ENCODE measurements at regions not wholly inside any gene's neighbourhood (a gene's known extent, or its start where the extent isn't known, plus 50 kb on each side); places are given as distances from the start of the nearest gene placed in this dataset.

DNA sequence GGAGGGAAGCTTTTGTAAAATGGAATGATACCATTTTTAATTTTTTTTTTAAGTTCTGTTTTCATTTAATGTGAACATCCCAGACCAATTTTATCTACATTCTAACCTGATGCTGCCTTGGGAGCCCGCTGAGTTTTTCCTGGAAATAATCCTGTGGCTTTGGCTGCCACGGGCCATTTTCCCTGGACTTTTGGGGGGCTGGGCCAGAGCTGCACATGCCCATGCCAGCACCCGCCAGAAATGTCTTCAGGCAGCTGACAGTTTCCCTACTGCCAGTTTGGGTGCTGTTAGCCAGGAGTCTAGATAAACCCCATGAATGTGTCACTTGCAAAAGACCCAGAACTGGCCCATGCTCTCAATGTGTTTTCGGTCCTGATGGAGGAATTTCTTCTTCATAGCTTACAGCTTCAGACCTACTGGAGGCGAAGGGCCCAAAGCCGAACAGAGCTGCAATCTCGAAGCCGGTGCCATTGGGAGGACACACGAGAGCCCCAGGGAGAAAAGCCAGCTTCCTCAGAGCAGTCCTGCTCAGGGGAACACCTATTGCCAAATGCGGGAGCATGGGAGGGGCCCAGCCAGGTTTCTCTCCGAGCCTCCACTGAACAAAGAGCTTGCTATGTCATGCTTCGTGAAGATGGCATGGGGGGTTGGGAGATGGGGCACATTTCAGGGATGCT is 444.2 kb upstream of the MKI67 start:
- TF ChIP-seq, protein P1, sequence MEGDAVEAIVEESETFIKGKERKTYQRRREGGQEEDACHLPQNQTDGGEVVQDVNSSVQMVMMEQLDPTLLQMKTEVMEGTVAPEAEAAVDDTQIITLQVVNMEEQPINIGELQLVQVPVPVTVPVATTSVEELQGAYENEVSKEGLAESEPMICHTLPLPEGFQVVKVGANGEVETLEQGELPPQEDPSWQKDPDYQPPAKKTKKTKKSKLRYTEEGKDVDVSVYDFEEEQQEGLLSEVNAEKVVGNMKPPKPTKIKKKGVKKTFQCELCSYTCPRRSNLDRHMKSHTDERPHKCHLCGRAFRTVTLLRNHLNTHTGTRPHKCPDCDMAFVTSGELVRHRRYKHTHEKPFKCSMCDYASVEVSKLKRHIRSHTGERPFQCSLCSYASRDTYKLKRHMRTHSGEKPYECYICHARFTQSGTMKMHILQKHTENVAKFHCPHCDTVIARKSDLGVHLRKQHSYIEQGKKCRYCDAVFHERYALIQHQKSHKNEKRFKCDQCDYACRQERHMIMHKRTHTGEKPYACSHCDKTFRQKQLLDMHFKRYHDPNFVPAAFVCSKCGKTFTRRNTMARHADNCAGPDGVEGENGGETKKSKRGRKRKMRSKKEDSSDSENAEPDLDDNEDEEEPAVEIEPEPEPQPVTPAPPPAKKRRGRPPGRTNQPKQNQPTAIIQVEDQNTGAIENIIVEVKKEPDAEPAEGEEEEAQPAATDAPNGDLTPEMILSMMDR (IDR thresholded peaks at IDR 0.05; ENCODE audit: low read length) = no peak
- no peak for TF ChIP-seq EZH2 (IDR thresholded peaks at IDR 0.05; ENCODE audit: borderline replicate concordance, low read length)
